Activated CD4-positive, alpha-beta T cell treated with anti-CD3 and anti-CD28 coated beads for 24 hours (primary cell): ENCODE measurements at regions not wholly inside any gene's neighbourhood (a gene's known extent, or its start where the extent isn't known, plus 50 kb on each side); places are given as distances from the start of the nearest gene placed in this dataset.
"Not testable (repeated sequence)": the region's sequence is repeated elsewhere in the genome, so short reads cannot be mapped to it uniquely, and the experiment has no call there.

Source experiments
- DNase-seq, 2 donors: peaks; one replicate each; pipeline ENCODE4 v3.0.0-alpha.2; 2020; ENCODE audit warnings: low read depth in 2 of 2

DNA sequence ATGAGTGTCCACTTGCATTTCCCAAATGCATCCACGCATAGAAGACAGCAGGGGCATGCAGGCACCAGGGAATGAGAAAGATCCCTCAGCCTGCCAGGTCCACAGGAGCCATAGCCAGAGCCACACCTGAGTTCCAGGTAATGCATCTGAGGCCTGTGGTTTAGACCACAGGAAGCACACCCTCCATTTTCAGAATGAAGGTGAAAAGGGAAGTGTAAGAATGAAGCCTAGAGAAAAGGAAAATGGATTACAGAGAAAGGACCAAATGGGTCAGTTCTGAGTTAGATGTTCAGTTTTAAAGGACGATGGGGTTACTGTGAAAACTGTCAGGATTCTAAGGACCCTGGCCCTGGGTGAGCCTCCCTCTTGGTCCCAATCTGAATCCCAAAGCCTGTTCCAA lies 1283.2 kb downstream of the TMEM121 start:
- DNase-seq, result no peak

DNA sequence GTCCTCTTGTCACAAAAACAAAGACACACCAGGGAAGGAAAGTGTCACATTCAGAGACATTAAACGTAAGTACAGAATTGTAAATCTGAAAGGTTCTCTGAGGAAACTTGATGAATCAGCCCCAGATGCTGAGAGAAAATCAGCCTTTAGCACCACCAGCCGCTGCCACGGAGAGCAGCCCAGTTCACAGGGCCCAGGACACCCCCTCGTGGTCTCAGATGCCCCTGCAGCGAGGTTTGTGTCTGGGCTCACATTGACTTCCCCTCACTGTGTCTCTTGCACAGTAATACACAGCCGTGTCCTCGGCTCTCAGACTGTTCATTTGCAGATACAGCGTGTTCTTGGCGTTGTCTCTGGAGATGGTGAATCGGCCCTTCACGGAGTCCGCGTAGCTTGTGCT lies 1283.8 kb downstream of the TMEM121 start:
- not testable (repeated sequence) for DNase-seq

DNA sequence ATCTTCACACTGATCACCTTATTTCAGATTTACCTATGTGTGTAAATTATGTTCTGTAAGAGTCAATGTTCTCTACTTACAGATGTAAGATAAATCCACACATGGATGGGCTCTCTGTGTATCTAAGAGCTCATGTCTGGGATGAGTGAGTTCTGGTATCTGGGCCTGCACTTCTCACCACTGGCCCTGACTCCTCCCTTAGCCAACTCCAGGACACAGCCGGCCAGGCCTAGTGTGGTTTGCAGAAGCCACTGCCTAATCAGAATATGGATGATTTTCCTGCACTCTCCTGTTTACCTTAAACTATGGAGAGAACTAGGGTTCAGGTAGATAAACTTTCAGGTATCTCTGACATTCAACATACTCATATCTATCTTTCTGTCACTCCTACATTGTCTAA lies 1284.8 kb downstream of the TMEM121 start:
- no peak for DNase-seq

DNA sequence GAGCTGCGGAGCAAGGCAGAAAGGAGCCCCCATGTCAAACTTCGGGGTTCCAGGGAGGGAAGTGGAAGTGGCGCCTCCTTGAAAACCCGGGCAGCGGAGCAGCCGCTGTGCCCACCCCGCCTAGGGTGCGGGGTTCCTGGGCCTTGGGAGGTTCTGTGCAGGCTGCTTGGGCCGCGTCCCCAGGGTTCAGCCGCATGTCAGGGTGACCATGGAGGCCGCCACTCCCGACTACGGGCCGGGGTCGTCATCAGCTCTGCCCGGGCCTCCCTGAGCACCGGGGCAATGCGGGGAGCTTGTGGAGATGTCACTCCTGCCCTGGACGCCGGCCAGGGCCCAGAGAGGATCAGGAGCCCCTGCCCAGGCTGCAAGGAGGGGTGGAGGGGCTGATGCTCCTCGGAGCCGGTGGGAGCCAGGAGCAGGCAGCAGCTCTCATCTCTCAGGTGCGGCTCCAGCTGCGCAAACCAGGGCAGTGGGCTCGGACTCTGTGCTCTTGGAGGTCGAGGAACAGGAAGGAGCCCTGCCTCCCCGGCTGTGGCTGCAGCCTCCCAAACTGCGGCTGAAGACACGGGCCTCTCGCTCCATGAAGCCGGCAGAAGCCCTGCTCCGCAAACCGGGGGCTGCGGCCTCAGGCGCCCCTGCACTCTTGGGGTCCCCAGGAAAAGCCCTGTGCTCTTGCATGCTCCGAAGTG lies 1286.5 kb downstream of the TMEM121 start:
- DNase-seq, result no peak

DNA sequence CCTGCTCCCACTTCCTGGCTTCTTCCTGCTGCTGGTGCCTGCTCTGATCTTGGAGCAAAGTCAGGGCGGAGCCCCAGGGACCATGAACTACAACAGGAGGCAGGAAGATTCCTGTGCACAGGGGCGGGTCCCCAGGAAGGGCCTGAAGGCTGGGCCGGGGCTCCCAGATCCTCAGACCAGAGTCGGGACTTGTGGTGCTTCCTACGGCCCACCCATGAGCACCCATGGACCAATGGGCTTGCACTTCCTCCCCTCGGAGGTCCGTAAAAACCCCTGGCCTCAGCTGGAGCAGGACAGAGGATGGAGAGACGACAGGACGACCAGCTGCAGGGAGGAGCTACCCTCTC lies 1287.1 kb downstream of the TMEM121 start:
- DNase-seq, result no peak

DNA sequence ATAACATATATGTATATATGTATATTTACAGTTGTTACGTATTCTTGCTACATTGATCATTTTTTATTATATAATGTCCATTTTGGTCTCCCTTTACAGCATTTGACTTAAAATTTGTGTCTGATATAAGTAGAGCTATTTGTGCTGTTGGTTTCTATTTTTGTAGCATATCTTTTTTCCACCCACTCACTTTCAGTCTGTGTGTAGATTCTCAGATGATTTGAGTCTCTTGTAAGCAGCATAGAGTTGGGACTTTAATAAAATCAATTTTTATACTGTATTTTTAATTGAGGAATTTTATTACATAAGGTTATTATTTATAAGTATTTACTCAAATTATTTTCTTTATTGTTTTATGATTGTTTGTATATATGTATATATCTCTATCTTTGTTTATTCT lies 1293.7 kb downstream of the TMEM121 start:
- DNase-seq, result no peak

DNA sequence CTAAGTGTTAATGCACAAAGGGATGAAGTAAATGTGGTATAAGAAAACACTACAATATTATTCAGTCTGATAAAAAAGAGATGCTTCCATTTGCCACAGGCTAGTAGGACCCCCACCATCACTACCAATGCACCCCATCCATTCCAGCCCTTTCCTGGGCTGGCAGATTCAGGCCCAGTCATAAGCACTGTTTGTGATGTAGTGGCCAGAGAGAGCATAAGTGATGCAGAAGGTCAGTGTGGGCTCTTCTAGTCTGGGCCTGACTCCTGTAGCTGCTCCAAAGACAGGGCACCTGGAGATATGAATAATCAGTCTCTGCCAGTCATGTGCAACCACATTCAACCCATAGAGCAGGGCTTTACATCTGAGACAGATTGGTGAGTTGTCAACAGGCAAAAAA lies 1294.7 kb downstream of the TMEM121 start:
- no peak for DNase-seq

DNA sequence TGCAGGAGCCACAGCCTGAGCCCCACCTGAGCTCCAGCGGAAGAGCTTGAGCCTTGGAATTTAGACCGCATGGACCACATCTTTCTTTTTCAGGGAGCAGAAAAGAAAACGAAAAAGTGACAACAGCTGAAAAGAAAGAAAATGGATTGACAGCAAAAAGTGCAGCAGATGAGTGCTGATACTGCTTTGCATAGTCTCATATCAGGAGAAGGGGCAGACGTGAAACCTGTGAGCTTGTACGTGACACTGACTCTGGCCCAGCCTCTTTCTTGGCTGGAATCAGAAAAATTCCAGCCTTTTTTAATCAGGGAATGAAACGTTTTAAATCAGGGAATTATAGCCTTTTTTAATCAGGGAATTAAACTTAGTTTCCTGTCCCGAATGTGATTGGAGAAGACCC lies 1296.5 kb downstream of the TMEM121 start:
- no peak for DNase-seq

DNA sequence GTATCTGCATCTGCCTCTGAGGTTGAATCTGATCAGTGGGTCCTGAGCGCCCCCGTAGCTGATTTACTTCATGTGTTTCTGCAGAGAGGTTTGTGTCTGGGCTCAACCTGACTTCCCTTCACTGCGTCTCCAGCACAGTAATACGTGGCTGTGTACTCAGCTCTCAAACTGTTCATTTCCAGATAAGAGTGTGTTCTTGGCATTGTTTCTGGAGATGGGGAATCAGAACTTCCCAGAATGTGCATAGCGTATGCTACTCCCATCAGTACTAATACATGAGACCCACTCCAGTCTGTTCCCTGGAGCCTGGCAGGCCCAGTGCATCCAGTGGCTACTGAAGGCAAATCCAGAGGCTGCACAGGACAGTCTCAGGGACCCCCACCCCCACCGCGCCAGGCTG lies 1297.2 kb downstream of the TMEM121 start:
- DNase-seq, result no peak

DNA sequence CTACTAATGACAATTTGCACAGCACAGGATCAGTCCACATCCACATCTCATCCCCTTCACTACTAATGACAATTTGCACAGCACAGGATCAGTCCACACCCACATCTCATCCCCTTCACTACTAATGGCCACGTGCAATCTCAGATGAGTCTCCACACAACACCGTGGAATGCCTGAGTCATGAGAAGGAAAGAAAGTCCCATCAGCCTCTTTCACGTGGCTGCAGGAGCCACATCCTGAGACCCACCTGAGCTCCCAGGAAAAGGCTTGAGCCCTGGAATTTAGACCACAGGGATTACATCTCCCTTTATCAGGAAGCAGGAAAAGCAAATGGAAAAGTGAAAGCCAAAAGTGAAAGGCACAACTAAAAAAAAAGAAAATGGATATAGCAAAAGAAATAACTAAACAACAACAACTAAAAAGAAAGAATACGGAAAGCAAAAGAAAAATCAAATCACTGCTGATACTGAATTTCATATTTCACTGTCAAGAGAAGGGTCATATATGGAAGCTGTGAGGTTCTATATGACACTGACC lies 1300.5 kb downstream of the TMEM121 start:
- no peak for DNase-seq

DNA sequence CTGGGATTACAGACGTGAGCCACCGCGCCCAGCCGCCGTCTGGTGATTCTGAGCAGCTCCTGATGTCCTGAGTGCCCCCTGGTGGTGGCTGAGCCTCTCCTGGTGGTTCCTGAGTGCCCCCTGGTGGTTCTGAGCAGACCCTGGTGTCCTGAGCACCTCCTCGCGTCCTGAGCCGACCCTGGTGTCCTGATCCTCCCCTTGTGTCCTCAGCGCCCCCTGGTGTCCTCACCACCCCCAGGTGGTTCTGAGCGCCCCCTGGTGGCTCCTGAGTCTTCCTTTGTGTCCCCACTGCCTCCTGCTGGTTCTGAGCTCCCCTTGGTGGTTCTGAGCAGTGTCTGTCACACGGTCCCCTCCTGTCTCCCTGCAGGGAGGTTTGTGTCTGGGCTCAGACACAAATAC lies 1304.9 kb downstream of the TMEM121 start:
- DNase-seq, result peak in 1 of 2 donors; percentile 60

DNA sequence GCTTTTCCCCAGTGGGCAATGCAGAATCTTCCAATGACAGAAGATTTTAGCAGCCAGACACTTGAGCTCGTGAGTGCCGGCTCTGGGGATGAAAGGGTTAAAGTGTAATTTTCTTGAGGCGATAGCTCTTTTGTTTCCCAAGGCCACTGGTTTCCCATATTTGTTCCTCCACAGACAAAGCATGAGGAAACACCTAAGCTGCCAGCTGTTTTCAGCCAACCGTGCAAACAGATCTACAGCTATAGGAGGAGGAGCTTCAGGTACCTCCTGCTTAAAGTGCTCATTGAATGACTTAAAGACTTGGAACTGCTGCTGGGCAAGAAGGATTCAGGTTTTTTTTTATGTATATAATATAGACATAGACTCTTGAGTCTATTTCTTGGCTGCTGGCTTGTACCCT lies 1311.5 kb downstream of the TMEM121 start:
- DNase-seq, result no peak

DNA sequence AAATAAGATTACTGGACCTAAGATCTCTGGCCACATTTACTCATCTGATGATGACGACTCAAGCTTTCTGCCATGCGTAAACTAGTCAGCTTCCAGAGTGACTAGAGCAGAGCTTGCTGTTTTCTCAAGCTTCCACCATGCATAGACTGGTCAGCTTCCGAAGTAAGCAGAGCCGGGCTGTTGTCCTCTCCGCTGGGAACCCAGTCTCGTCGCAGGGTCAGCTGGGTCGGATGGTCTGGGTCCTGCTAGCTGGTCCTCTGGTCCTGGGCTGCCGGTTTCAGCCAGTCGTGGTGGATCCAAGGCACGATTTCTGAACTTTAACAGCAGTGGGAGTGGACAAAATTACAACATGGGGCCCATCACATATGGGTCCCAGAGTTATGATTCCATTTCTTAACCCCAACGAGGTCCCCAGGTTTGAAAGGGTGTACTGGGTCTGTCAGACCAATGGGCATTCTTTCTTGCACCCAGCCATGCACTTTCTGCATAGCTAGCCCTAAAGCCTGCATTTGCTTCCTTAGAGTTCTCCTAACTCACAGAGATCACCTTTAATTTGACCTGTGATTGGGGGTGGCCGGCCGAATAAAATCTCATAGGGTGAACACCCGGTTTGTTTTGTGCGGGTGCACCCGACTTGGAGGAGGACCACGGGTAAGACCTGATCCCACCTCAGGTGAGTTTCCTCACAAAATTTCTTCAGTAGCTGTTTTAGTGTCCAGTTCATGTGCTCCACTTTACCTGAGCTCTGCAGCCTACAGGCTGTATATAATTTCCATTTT lies 1312.8 kb downstream of the TMEM121 start:
- no peak for DNase-seq

DNA sequence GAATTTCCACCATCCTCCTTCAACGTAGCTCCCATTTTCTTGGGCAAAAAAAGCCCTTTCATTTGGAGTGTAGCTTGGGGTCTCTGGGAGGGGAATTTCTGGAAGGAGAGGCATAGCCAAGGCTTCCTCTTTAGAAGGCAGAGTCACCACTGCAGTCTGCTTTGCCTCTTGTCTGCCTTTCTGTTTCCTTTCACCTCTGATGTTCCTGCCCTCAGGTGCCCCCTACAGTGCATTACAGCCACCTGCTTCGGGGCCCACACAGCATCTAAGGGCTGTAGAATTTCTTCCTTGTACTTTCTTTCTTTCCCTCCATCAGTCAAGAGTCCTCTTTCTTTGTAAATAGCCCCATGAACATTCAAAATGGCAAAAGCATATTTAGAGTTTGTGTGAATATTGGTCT lies 1313.9 kb downstream of the TMEM121 start:
- DNase-seq, result no peak

DNA sequence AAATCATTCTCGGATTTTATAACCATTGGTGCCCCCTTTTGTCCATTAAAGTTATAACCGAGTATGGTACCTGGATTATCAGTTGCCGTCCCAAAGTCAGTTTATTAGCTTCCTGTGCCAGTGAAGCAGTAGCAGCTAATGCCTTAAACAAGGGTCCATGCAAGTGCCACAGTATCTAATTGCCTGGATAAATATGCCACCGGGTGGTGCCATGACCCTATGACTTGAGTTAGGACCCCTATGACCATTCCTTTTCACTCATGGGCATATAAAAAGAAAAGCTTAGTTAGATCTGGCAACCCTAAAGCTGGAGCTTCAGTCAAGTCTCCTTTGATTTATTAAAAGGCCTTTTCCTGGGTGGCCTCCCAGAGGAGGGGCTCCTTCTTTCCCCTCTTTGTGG lies 1314.6 kb downstream of the TMEM121 start:
- DNase-seq, result no peak

DNA sequence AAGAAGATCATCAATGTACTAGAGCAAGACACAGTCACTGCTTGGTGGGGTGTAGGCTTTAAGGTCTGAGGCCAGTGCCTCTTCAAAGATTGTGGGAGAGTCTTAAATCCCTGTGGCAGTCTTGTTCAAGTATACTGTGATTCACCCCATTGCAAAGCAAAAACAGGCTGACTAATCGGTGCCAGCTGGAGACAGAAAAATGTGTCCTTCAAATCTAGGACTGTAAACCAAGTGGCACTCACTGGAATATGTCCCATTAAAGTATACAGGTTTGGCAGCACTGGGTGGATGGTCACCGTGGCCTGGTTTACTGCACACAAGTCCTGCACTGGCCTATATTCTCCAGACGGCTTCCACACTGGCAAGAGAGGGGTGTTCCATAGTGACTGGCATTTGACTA lies 1315.3 kb downstream of the TMEM121 start:
- DNase-seq, result no peak

DNA sequence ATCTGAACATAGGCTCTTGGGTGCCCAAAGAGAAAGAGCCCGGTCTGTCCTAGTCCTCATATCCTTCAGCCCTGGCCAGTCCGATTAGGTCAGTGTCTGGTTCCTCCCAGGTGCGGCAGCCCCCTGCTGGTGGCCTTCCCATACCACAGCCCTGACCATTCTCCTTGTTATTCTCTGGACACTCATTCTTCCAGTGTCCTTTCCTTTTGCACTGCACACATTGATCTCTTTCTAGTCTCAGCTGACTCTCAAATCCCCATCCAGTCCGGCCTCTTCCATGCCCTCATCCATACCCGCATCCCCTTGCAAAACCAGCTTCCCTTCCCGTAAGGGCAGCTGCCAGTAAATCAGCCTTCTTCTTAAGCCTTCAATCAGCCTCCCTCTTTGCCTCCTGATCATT lies 1316.3 kb downstream of the TMEM121 start:
- DNase-seq, result no peak

DNA sequence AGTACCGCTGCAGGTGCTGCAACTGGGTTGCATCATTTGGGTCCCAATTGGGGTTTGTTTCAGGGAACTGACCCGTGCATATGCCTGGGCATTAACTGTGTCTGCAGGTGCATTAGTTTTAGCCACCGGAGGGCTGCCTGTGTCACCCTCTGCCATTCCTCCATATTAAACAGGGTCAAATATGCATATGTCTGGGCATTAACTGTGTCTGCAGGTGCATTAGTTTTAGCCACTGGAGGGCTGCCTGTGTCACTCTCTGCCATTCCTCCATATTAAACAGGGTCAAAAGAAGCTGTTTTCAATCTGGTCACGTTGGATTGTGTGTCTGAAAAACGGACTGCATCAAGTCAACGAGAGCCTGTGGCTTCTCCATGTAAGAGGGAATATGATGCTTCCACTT lies 1317.0 kb downstream of the TMEM121 start:
- no peak for DNase-seq

DNA sequence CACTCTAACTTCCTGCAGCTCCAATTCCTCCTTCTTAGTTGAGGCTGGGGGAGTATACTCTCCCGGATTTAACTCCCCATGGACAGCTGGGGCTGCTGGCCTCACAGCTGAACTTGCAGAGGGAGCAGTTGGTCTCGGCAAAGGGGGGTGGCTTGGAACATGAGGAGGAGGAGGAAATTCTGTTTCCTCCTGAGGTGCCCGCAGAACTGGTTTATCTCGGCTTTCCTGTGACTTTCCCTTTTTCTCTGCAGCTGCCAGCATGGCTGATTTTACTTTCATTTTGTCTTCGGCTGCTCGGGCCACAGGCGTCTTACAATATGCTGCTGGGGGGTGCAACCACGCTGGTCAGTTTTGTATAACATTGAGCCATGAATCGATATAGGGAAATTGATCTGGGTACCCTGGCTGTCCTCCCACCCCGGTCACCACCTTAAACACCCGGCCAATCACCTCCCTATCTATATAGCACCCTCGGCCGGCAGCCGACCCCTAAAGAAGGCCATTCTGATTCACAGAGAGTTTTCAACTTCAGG lies 1317.6 kb downstream of the TMEM121 start:
- DNase-seq, result no peak

DNA sequence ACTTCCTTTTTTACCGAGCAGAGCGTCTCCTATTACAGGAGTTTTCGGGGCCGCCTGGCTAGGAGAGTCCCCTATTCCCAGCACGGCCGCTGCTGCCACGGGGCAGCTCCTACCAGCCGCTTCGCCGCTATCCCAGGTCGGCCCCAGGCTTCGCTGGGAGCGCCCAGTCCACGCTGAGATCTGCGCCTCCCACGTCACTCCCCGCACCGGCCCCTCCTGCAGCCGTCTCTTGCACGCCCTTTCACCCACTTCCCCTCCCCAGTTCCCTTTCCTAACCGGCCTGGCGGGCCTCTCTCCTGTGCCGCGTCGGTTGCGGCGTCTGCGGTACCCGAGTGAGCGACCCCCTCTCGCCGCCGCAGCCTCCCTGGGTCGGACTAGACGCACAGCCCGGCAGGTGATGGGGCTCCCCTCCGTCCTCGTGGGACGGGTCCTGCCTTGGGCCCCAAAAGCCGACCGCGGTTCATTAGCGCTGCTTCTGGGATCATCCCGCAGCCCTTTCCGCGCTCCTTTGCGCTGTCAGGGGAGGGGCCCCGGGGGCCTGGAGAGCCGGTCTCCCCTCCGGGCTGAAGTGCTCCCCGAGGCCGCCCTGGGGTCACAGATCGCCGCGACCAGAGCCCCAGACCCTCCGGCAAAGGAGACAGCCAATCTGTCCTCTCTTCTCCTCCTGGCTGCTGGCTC lies 1318.4 kb downstream of the TMEM121 start:
- peak in 1 of 2 donors; percentile 33 for DNase-seq

DNA sequence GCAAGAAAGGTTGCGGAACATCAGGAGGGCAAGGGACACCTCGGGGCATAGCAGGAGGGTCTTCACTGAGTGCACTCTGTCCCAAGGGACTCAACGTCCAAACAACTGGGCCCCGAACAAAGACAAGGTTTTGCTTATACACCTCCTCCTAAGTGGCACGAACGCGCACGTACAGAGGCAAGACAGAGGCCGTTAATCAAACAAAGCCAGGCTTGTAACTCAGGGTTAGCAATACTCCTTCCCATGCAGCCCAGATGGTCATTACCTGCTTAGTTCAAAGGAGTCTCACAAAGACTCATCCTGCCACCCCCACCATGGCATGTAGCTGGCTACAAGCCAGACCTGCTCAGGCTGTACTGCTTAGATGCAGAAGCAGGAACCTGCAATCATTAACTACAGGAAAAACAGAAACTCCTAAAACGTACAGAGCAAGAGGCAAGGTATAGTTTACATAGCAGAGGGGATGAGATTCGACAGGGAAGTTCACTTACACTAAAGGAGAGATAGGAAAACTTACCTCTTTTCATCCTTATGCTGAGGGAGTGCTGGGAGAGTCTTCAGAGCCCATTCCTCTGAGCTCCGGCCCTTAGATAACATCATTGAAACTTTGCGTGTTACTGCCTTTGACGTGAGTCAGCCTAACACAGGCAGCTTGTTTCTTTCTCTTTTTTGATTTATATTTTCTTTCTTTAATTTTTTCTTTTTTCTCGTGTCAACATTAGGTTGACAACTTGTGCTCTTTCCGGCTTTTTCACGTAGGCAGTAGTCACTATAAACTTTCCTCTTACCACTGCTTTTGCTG lies 1319.1 kb downstream of the TMEM121 start:
- DNase-seq, result peak in 1 of 2 donors; percentile 34

DNA sequence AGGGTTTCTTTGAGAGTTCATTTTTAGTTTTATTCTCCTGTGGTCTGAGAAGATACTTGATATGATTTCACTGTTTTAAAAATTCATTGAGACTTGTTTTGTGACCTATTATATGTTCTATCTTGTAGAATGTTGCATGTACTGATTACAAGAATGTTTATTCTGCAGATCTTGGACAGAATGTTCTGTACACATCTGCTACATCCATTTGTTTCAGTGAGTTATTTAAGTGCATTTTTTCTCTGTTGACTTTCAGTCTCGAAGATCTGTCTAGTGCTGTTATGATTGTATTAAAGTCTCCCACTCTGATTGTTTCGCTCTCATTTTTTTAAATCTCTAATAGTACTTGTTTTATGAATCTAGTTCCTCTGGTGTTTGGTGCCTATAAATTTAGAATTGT lies 1319.8 kb downstream of the TMEM121 start:
- no peak for DNase-seq
